Central memory CD8-positive, alpha-beta T cell (primary cell): ENCODE measurements at regions not wholly inside any gene's neighbourhood (a gene's known extent, or its start where the extent isn't known, plus 50 kb on each side); places are given as distances from the start of the nearest gene placed in this dataset.

ENCODE experiments used
- ATAC-seq: fragments of 150-1000 bp; cut with Tn5 transposase; replicated peaks from 2 replicates; pipeline ENCODE4 v1.10.0; 2022; ENCODE audit warnings: mild to moderate bottlenecking, moderate FRiP score, moderate number of reproducible peaks; ENCODE audit not compliant: poor library complexity, severe bottlenecking; ENCODE audit errors: extremely low read depth
- DNase-seq, 2 donors: peaks; one replicate each; pipeline ENCODE4 v3.0.0; 2021; ENCODE audit warnings: low spot score in 2 of 2
- H3K27ac Mint-ChIP-seq: one replicate; pipeline ENCODE4 v1.8.0; 2022; ENCODE audit warnings: low read depth, mild to moderate bottlenecking, moderate library complexity, mixed read lengths
- H3K27me3 Mint-ChIP-seq: one replicate; pipeline ENCODE4 v1.8.0; 2022; ENCODE audit warnings: mixed read lengths
- H3K36me3 Mint-ChIP-seq: one replicate; pipeline ENCODE4 v1.8.0; 2022; ENCODE audit warnings: mild to moderate bottlenecking, moderate library complexity, mixed read lengths; ENCODE audit not compliant: insufficient read depth
- H3K4me1 Mint-ChIP-seq: one replicate; pipeline ENCODE4 v1.8.0; 2022; ENCODE audit warnings: mixed read lengths
- H3K4me3 Mint-ChIP-seq: one replicate; pipeline ENCODE4 v1.8.0; 2022; ENCODE audit warnings: mild to moderate bottlenecking, moderate library complexity, mixed read lengths
- H3K9me3 Mint-ChIP-seq: one replicate; pipeline ENCODE4 v1.8.0; 2022; ENCODE audit warnings: mixed read lengths

- H3K27me3 Mint-ChIP-seq = peaks cover 16% of the 10 kb centered on the region
- H3K4me3 Mint-ChIP-seq = no peak overlapping the region
- peaks cover 3% of the 10 kb centered on the region for H3K9me3 Mint-ChIP-seq
- no peak overlapping the region for H3K27ac Mint-ChIP-seq
- H3K36me3 Mint-ChIP-seq = no peaks in the 10 kb centered on the region
- ATAC-seq (no peak), DNase-seq (no peak)
- H3K4me1 Mint-ChIP-seq = no peaks in the 10 kb centered on the region
These were observed 85.3 kb upstream of the NKX1-1 start for GRCh38 chr4:1491328-1492141.

- ATAC-seq = no peak
- Mint-ChIP-seq H3K27me3 (peaks cover 22% of the 10 kb centered on the region), H3K9me3 (peaks cover 9% of the 10 kb centered on the region), H3K36me3 (no peaks in the 10 kb centered on the region), H3K27ac (no peak overlapping the region), H3K4me1 (no peaks in the 10 kb centered on the region), H3K4me3 (no peak overlapping the region)
- DNase-seq = no peak
These were observed 84.5 kb upstream of the NKX1-1 start for GRCh38 chr4:1490654-1491327.

GRCh38 chr4:1490011-1490653 lies 83.9 kb upstream of the NKX1-1 start:
- H3K27me3 Mint-ChIP-seq = peaks cover 28% of the 10 kb centered on the region
- peaks cover 14% of the 10 kb centered on the region for H3K9me3 Mint-ChIP-seq
- no peak overlapping the region for H3K4me3 Mint-ChIP-seq
- H3K4me1 Mint-ChIP-seq = no peaks in the 10 kb centered on the region
- no peak for ATAC-seq
- H3K36me3 Mint-ChIP-seq = peaks cover 2% of the 10 kb centered on the region
- DNase-seq = no peak
- H3K27ac Mint-ChIP-seq = no peak overlapping the region

- peaks cover 2% of the 10 kb centered on the region for H3K36me3 Mint-ChIP-seq
- DNase-seq (no peak), ATAC-seq (no peak)
- H3K4me3 Mint-ChIP-seq = no peak overlapping the region
- peaks cover 33% of the 10 kb centered on the region for H3K27me3 Mint-ChIP-seq
- H3K27ac Mint-ChIP-seq = no peak overlapping the region
- no peaks in the 10 kb centered on the region for H3K4me1 Mint-ChIP-seq
- H3K9me3 Mint-ChIP-seq = peaks cover 18% of the 10 kb centered on the region
These were observed 83.4 kb upstream of the NKX1-1 start for GRCh38 chr4:1489639-1489995.

- Mint-ChIP-seq H3K9me3 (peaks cover 21% of the 10 kb centered on the region), H3K4me3 (no peak overlapping the region), H3K27me3 (peaks cover 39% of the 10 kb centered on the region), H3K4me1 (no peaks in the 10 kb centered on the region), H3K27ac (no peak overlapping the region), H3K36me3 (peaks cover 2% of the 10 kb centered on the region)
- ATAC-seq (no peak), DNase-seq (no peak)
These were observed 82.8 kb upstream of the NKX1-1 start for GRCh38 chr4:1488831-1489638.

- H3K27me3 Mint-ChIP-seq = peaks cover 45% of the 10 kb centered on the region
- H3K4me1 Mint-ChIP-seq = no peaks in the 10 kb centered on the region
- ATAC-seq = no peak
- no peak overlapping the region for H3K27ac Mint-ChIP-seq
- peaks cover 2% of the 10 kb centered on the region for H3K36me3 Mint-ChIP-seq
- H3K9me3 Mint-ChIP-seq = peaks cover 21% of the 10 kb centered on the region
- no peak for DNase-seq
- no peak overlapping the region for H3K4me3 Mint-ChIP-seq
These were observed 82.1 kb upstream of the NKX1-1 start for GRCh38 chr4:1488357-1488756.

GRCh38 chr4:1487761-1488160 lies 81.5 kb upstream of the NKX1-1 start:
- Mint-ChIP-seq H3K4me1 (no peaks in the 10 kb centered on the region), H3K27me3 (peaks cover 50% of the 10 kb centered on the region), H3K27ac (no peak overlapping the region), H3K36me3 (peaks cover 2% of the 10 kb centered on the region), H3K4me3 (no peak overlapping the region), H3K9me3 (peaks cover 21% of the 10 kb centered on the region)
- no peak for ATAC-seq
- DNase-seq = no peak

- peaks cover 2% of the 10 kb centered on the region for H3K36me3 Mint-ChIP-seq
- no peak overlapping the region for H3K27ac Mint-ChIP-seq
- DNase-seq (no peak), ATAC-seq (no peak)
- no peak overlapping the region for H3K4me3 Mint-ChIP-seq
- H3K4me1 Mint-ChIP-seq = no peaks in the 10 kb centered on the region
- peaks cover 21% of the 10 kb centered on the region for H3K9me3 Mint-ChIP-seq
- H3K27me3 Mint-ChIP-seq = peaks cover 50% of the 10 kb centered on the region
These were observed 80.9 kb upstream of the NKX1-1 start for GRCh38 chr4:1487106-1487505.

- H3K27me3 Mint-ChIP-seq = peaks cover 50% of the 10 kb centered on the region
- H3K9me3 Mint-ChIP-seq = peaks cover 21% of the 10 kb centered on the region
- H3K4me1 Mint-ChIP-seq = no peaks in the 10 kb centered on the region
- H3K36me3 Mint-ChIP-seq = peaks cover 2% of the 10 kb centered on the region
- DNase-seq (no peak), ATAC-seq (no peak)
- H3K27ac Mint-ChIP-seq = no peak overlapping the region
- H3K4me3 Mint-ChIP-seq = no peak overlapping the region
These were observed 79.0 kb upstream of the NKX1-1 start for GRCh38 chr4:1485280-1485679.

GRCh38 chr4:1480720-1481119 lies 74.5 kb upstream of the NKX1-1 start:
- Mint-ChIP-seq H3K36me3 (peaks cover 2% of the 10 kb centered on the region), H3K9me3 (peaks cover 12% of the 10 kb centered on the region), H3K4me1 (no peaks in the 10 kb centered on the region), H3K27me3 (peaks cover 28% of the 10 kb centered on the region), H3K27ac (no peak overlapping the region), H3K4me3 (no peak overlapping the region)
- no peak for ATAC-seq
- DNase-seq = no peak

GRCh38 chr4:1479454-1479853 lies 73.2 kb upstream of the NKX1-1 start:
- H3K4me3 Mint-ChIP-seq = no peak overlapping the region
- H3K9me3 Mint-ChIP-seq = peaks cover 1% of the 10 kb centered on the region
- no peaks in the 10 kb centered on the region for H3K4me1 Mint-ChIP-seq
- peaks cover 15% of the 10 kb centered on the region for H3K27me3 Mint-ChIP-seq
- no peak overlapping the region for H3K27ac Mint-ChIP-seq
- DNase-seq (no peak), ATAC-seq (no peak)
- no peaks in the 10 kb centered on the region for H3K36me3 Mint-ChIP-seq

GRCh38 chr4:1478766-1479355 lies 72.6 kb upstream of the NKX1-1 start:
- DNase-seq (no peak), ATAC-seq (no peak)
- no peaks in the 10 kb centered on the region for H3K4me1 Mint-ChIP-seq
- H3K36me3 Mint-ChIP-seq = no peaks in the 10 kb centered on the region
- no peaks in the 10 kb centered on the region for H3K9me3 Mint-ChIP-seq
- H3K27me3 Mint-ChIP-seq = peaks cover 10% of the 10 kb centered on the region
- no peak overlapping the region for H3K4me3 Mint-ChIP-seq
- H3K27ac Mint-ChIP-seq = no peak overlapping the region
